Keratinocyte (primary cell): ENCODE measurements at regions not wholly inside any gene's neighbourhood (a gene's known extent, or its start where the extent isn't known, plus 50 kb on each side); places are given as distances from the start of the nearest gene placed in this dataset.

Source experiments
- CTCF ChIP-seq, 3 experiments: IDR thresholded peaks in 1 of 3; conservative IDR thresholded peaks in 1 of 3; optimal IDR thresholded peaks in 1 of 3; 2 replicates in 2 of 3; 3 replicates in 1 of 3; pipeline versions ENCODE3 to v1.5.1; 2011; ENCODE audit warnings: low read length in 3 of 3, mild to moderate bottlenecking in 3 of 3, moderate library complexity in 2 of 3, control low read depth in 1 of 3, inconsistent platforms in 1 of 3; ENCODE audit not compliant: insufficient read depth in 2 of 3; ENCODE audit errors: extremely low read depth in 1 of 3
- EZH2 ChIP-seq: IDR thresholded peaks from one replicate; pipeline ENCODE4 v1.6.1; 2012; ENCODE audit warnings: inconsistent platforms, mild to moderate bottlenecking, low read length, moderate library complexity

- TF ChIP-seq CTCF (optimal IDR thresholded peaks at IDR 0.05 in 1 of 3, IDR thresholded peaks at IDR 0.05 in 1 of 3, conservative IDR thresholded peaks at IDR 0.05 in 1 of 3; ENCODE audit: extremely low read depth in 1 of 3, insufficient read depth in 2 of 3, low read length in 3 of 3), result no peak
- TF ChIP-seq EZH2, result no peak
Observed at GRCh38 chr5:69004127-69004526, 89.7 kb upstream of the SLC30A5 start.
